Glutamatergic neuron (in vitro differentiated cells): ENCODE measurements at regions not wholly inside any gene's neighbourhood (a gene's known extent, or its start where the extent isn't known, plus 50 kb on each side); places are given as distances from the start of the nearest gene placed in this dataset.

Experiments
- DNase-seq: peaks from one replicate; pipeline ENCODE4 v3.0.0; 2022
- H3K27ac Mint-ChIP-seq: one replicate; pipeline ENCODE4 v1.8.0; 2020; ENCODE audit warnings: mild to moderate bottlenecking, mixed read lengths, inconsistent platforms; ENCODE audit not compliant: unreplicated experiment
- H3K27me3 Mint-ChIP-seq: one replicate; pipeline ENCODE4 v1.8.0; 2020; ENCODE audit warnings: mild to moderate bottlenecking, moderate library complexity, mixed read lengths, inconsistent platforms; ENCODE audit not compliant: unreplicated experiment
- H3K36me3 Mint-ChIP-seq: one replicate; pipeline ENCODE4 v1.8.0; 2020; ENCODE audit warnings: mild to moderate bottlenecking, mixed read lengths, inconsistent platforms; ENCODE audit not compliant: unreplicated experiment
- H3K4me1 Mint-ChIP-seq: one replicate; pipeline ENCODE4 v1.8.0; 2020; ENCODE audit warnings: mild to moderate bottlenecking, low read depth, mixed read lengths, inconsistent platforms; ENCODE audit not compliant: unreplicated experiment
- H3K4me3 Mint-ChIP-seq: one replicate; pipeline ENCODE4 v1.8.0; 2020; ENCODE audit warnings: mild to moderate bottlenecking, mixed read lengths, inconsistent platforms; ENCODE audit not compliant: unreplicated experiment
- H3K9me3 Mint-ChIP-seq: one replicate; pipeline ENCODE4 v1.8.0; 2020; ENCODE audit warnings: mild to moderate bottlenecking, moderate library complexity, mixed read lengths, inconsistent platforms; ENCODE audit not compliant: unreplicated experiment
- TF ChIP-seq, protein P1 (sequence below): fragments of 200-600 bp; sonication (generic); IDR thresholded peaks from one replicate; pipeline ENCODE4 v1.5.0; 2021; ENCODE audit not compliant: partially characterized antibody, unreplicated experiment

DNA sequence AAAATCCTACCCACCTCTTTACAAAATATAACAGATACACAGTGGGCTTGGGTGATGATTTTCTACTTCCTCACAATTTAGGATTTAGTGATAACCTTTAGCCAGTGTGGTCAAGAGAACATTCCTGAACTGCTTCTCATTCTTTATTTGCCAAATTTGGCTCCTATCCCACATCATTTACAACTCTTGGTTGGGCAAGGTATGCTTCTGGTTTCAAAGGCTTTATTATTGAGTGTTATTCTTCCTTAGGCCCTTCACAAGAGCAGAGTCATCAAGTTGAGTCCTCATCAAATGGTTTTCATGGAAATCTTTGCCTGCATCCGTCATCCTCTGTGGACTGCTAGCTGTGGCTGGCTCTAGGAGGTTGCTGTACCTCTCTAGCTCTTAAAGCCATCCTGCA lies 472.0 kb upstream of the ETAA1 start:
- H3K36me3 Mint-ChIP-seq: no peaks in the 10 kb centered on the region
- H3K27ac Mint-ChIP-seq: no peak overlapping the region
- no peaks in the 10 kb centered on the region for H3K4me1 Mint-ChIP-seq
- no peak for DNase-seq
- H3K27me3 Mint-ChIP-seq: no peaks in the 10 kb centered on the region
- no peak overlapping the region for H3K4me3 Mint-ChIP-seq
- H3K9me3 Mint-ChIP-seq: no peaks in the 10 kb centered on the region
- TF ChIP-seq, protein P1, sequence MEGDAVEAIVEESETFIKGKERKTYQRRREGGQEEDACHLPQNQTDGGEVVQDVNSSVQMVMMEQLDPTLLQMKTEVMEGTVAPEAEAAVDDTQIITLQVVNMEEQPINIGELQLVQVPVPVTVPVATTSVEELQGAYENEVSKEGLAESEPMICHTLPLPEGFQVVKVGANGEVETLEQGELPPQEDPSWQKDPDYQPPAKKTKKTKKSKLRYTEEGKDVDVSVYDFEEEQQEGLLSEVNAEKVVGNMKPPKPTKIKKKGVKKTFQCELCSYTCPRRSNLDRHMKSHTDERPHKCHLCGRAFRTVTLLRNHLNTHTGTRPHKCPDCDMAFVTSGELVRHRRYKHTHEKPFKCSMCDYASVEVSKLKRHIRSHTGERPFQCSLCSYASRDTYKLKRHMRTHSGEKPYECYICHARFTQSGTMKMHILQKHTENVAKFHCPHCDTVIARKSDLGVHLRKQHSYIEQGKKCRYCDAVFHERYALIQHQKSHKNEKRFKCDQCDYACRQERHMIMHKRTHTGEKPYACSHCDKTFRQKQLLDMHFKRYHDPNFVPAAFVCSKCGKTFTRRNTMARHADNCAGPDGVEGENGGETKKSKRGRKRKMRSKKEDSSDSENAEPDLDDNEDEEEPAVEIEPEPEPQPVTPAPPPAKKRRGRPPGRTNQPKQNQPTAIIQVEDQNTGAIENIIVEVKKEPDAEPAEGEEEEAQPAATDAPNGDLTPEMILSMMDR: no peak

DNA sequence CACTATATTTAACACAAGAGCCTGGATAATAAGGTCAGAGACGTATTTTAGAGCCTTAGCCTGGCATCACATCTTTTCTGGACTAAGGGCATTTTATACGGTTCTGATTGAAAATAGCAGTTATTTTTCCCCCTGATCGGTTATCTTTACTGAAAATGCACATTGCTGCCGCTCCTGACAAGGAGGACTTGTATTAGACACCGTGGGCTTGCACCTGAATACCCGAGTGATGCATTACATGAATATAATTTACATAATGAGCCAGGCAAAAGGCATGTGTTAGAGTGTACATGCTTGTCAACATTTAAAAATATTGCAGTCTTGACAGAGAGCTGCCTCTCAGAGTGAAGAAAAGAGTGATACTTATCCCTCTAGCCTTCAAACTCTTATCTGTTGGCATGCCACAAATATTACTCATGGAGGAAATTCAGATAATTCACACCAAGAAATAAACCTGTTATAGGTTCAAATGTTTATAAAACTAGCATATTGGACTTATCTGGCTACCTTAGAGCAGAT lies 470.5 kb upstream of the ETAA1 start:
- H3K36me3 Mint-ChIP-seq: no peaks in the 10 kb centered on the region
- no peaks in the 10 kb centered on the region for H3K4me1 Mint-ChIP-seq
- H3K9me3 Mint-ChIP-seq: no peaks in the 10 kb centered on the region
- H3K27me3 Mint-ChIP-seq: no peaks in the 10 kb centered on the region
- H3K27ac Mint-ChIP-seq: no peak overlapping the region
- DNase-seq: no peak
- no peak overlapping the region for H3K4me3 Mint-ChIP-seq
- TF ChIP-seq, protein P1: no peak

DNA sequence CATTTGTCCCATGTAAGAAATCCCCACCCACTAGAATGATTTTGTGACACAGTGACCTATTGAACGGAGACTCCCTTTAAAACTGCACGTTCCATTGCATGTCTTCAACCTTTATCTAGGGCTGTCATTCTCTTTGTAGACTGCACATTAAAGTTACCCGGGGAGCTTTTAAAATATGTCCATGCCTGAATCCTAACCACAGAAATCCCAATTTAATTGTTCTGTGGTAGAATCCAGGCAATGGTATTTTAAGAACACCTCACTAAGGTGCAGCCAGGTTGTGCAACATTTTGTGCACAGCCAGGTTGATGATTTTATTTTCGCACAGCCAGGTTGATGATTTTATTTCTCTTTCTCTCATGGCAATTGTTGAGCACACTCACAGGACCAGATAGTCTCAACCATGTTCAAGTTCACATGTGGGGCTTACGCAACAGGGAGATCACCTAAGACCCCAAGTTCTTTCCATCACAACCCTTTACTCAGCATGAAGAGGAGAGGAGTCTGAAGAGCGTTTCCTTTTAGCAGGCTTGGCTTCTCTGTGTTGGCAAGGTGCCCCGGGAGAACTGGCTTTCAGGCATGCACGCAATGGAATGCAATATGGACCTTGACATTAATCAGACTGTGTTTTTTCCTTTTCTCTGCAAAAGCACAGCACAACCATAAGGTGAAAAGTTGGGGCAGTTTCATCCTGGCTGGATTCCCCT lies 467.3 kb upstream of the ETAA1 start:
- peaks cover 3% of the 10 kb centered on the region for H3K9me3 Mint-ChIP-seq
- peaks cover 3% of the 10 kb centered on the region for H3K36me3 Mint-ChIP-seq
- TF ChIP-seq, protein P1: no peak
- H3K4me1 Mint-ChIP-seq: peaks cover 2% of the 10 kb centered on the region
- H3K4me3 Mint-ChIP-seq: no peak overlapping the region
- H3K27me3 Mint-ChIP-seq: peaks cover 2% of the 10 kb centered on the region
- no peak for DNase-seq
- no peak overlapping the region for H3K27ac Mint-ChIP-seq

DNA sequence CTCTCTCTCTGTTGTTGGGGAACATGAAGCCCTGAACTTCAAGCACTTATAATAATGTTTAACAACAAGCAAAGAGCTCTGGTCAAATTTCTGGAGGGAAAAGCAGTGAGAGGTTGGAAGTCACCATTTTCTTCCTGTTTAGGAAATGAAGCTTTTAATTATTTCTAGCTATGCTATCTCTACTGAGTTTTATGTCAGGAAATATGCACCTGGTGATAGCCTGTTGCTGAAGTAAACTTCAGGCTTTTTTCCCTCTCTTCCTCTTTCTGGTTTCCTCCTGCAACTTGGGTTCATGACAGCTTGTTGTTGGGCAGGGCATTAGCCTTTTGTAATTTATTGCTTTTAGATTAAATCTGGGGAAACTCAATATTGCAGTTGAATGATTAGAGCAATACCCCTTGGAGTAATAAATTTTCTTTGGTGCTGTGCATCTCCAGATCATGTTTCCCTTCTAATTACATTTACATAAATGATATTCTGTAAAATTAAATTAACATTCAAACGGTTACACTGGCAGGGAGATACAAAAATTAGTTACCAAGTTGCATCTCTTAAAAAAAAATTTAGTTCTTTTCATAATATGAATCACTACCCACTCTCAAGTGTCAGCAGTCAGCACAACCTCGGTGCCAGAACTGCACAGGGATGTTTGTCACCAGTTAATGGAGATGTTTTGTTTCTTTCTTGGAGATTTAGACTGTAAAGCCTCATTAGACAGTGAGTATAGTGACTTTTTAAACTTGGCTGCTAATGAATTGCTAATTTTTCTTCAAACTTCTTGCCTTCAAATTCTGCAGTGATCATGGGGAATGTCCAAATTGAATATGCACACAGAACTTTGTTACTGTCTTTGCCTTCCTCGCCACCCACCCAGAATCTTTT lies 466.6 kb upstream of the ETAA1 start:
- TF ChIP-seq, protein P1: no peak
- H3K27ac Mint-ChIP-seq: no peak overlapping the region
- peaks cover 5% of the 10 kb centered on the region for H3K4me1 Mint-ChIP-seq
- DNase-seq: no peak
- H3K9me3 Mint-ChIP-seq: peaks cover 5% of the 10 kb centered on the region
- no peak overlapping the region for H3K4me3 Mint-ChIP-seq
- H3K27me3 Mint-ChIP-seq: peaks cover 6% of the 10 kb centered on the region
- H3K36me3 Mint-ChIP-seq: peaks cover 3% of the 10 kb centered on the region
